ENCODE measurements at regions not wholly inside any gene's neighbourhood (a gene's known extent, or its start where the extent isn't known, plus 50 kb on each side); places are given as distances from the start of the nearest gene placed in this dataset.

DNA sequence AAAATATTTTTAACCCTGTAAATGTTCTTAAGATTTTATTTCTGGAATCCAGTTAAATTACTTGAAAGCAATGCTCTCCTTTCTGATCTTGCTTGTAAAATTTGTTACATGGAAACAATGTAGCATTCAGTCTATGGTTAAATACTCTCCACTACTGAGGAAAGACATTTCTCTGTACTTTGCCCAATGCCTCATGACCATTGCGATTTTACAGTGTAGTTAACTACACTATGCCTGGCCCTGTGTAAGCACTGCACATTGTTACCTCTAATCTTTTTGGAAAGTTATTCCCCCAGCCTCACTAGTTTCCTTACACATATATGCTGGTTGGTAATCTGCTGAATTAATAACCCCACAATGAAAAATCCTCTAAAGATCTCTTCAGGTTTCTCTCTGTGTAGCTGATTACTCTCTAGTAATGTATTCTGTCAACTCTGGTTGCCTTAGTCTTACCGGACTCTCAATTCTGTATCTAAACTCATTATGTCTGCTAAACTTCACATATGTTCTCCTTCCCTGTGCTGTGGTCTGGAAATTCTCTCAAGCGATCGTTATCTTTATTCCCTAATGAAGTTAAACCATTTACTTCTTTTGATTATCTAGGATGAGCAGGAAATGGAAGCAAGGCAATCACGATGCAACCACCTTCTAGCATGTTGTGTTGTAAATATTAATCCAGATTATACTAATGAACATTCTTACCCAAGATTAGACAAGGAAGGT is 58.7 kb upstream of the TMEM106B start:
- H3K4ac ChIP-seq (ENCODE audit: low read depth, low read length): no peak overlapping the region
- H3K27me3 ChIP-seq (ENCODE audit: control insufficient read depth, insufficient read depth, low read length): no peaks in the 10 kb centered on the region
- no peak overlapping the region for H2BK5ac ChIP-seq (ENCODE audit: low read depth, low read length, poor library complexity, severe bottlenecking)
- intact Hi-C loops (cut with micrococcal nuclease) (no loop called here), in situ Hi-C loops (cut with MboI; ENCODE audit: low sequenced_read_pairs) (no loop called here), dilution Hi-C loops (cut with HindIII; ENCODE audit: low sequenced_read_pairs, unreplicated experiment) (no loop called here)
- H3K27ac ChIP-seq (ENCODE audit: insufficient read depth, low read length): no peak overlapping the region
- H4K20me1 ChIP-seq (ENCODE audit: insufficient read depth, low read length): no peaks in the 10 kb centered on the region
- H3K9ac ChIP-seq (ENCODE audit: low read depth, low read length): no peak overlapping the region
- no peak overlapping the region for H3K56ac ChIP-seq (ENCODE audit: extremely low read depth, insufficient read depth, low read length)
- WGBS, 2 experiments (ENCODE audit: extremely low coverage in 2 of 2, insufficient read length in 1 of 2): no CpG with 5 or more reads among the region's 5 CpGs
- H4K8ac ChIP-seq (ENCODE audit: low read depth in 2 of 2, low read length in 2 of 2): no peak overlapping the region
- no peaks in the 10 kb centered on the region for H3K9me3 ChIP-seq (ENCODE audit: control insufficient read depth, insufficient read depth, low read length)
- H4K5ac ChIP-seq (ENCODE audit: low read depth, low read length): no peak overlapping the region
- POLR2A ChIA-PET (ENCODE audit: unreplicated experiment): no interaction called here
- H2AK5ac ChIP-seq (ENCODE audit: low read depth, low read length): no peak overlapping the region
- H3K4me1 ChIP-seq (ENCODE audit: control insufficient read depth, insufficient read depth, low read length): no peaks in the 10 kb centered on the region
- no peak overlapping the region for H4K91ac ChIP-seq (ENCODE audit: insufficient read depth, low read depth, low read length)
- H3K36me3 ChIP-seq (ENCODE audit: control insufficient read depth, insufficient read depth, low read length): no peaks in the 10 kb centered on the region
- no peak overlapping the region for H3K4me3 ChIP-seq (ENCODE audit: insufficient read depth, low read depth, low read length)
- H2BK120ac ChIP-seq (ENCODE audit: low read depth, low read length): no peak overlapping the region
- no peak overlapping the region for H3K14ac ChIP-seq (replicated peaks; ENCODE audit: low read depth, low read length)
- no peak overlapping the region for H2AK9ac ChIP-seq (replicated peaks; ENCODE audit: low read depth, low read length, poor library complexity)
- H2BK15ac ChIP-seq (ENCODE audit: low read depth, low read length): no peak overlapping the region
- no peak overlapping the region for H3K4me2 ChIP-seq (ENCODE audit: low read depth, low read length)
- CTCF ChIA-PET: no interaction called here
- H3K23ac ChIP-seq (ENCODE audit: low read depth, low read length): no peak overlapping the region
- H3K79me1 ChIP-seq (ENCODE audit: low read depth in 1 of 2, low read length in 2 of 2): no peaks in the 10 kb centered on the region
- H2AFZ ChIP-seq (replicated peaks; ENCODE audit: low read length, poor library complexity): no peak overlapping the region
- no peaks in the 10 kb centered on the region for H3K9me1 ChIP-seq (ENCODE audit: insufficient read depth, low read length)
- ATAC-seq (ENCODE audit: low read depth) (no peak), DNase-seq (no peak)
- no TSS peak for BruUV-seq (replicated peaks)
- no peak for TF ChIP-seq MXI1 (IDR thresholded peaks at IDR 0.05; ENCODE audit: borderline replicate concordance, low read depth, low read length)
- TF ChIP-seq POLR2A (IDR thresholded peaks at IDR 0.05; ENCODE audit: low read depth, low read length): no peak
- no peak for TF ChIP-seq CHD1 (IDR thresholded peaks at IDR 0.05; ENCODE audit: low read depth, low read length)
- no peak for TF ChIP-seq RAD21 (IDR thresholded peaks at IDR 0.05; ENCODE audit: low read length)
- no peak for TF ChIP-seq SMC3 (IDR thresholded peaks at IDR 0.05; ENCODE audit: low read depth, low read length)
- no peak for TF ChIP-seq RFX5 (IDR thresholded peaks at IDR 0.05; ENCODE audit: low read depth, low read length)
- TF ChIP-seq MAFK (IDR thresholded peaks at IDR 0.05; ENCODE audit: low read depth, low read length): no peak
- TF ChIP-seq, protein P1, sequence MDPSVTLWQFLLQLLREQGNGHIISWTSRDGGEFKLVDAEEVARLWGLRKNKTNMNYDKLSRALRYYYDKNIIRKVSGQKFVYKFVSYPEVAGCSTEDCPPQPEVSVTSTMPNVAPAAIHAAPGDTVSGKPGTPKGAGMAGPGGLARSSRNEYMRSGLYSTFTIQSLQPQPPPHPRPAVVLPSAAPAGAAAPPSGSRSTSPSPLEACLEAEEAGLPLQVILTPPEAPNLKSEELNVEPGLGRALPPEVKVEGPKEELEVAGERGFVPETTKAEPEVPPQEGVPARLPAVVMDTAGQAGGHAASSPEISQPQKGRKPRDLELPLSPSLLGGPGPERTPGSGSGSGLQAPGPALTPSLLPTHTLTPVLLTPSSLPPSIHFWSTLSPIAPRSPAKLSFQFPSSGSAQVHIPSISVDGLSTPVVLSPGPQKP (IDR thresholded peaks at IDR 0.05; ENCODE audit: borderline replicate concordance, low read depth, low read length): no peak
- no peak for TF ChIP-seq BHLHE40 (IDR thresholded peaks at IDR 0.05; ENCODE audit: low read depth, low read length)
- no peak for TF ChIP-seq NFE2L2 (IDR thresholded peaks at IDR 0.05; ENCODE audit: low read depth, low read length)
- no peak for TF ChIP-seq CEBPB (IDR thresholded peaks at IDR 0.05; ENCODE audit: low read depth, low read length)
- TF ChIP-seq MAZ (IDR thresholded peaks at IDR 0.05; ENCODE audit: borderline replicate concordance, low read depth, low read length): no peak
- no peak overlapping the region for H3K18ac ChIP-seq (ENCODE audit: low read depth, low read length)
- no peak overlapping the region for H2BK20ac ChIP-seq (ENCODE audit: low read depth, low read length)
